Left renal pelvis (tissue), 4 donors: ENCODE measurements at regions not wholly inside any gene's neighbourhood (a gene's known extent, or its start where the extent isn't known, plus 50 kb on each side); places are given as distances from the start of the nearest gene placed in this dataset.
"Not testable (repeated sequence)": the region's sequence is repeated elsewhere in the genome, so short reads cannot be mapped to it uniquely, and the experiment has no call there.

ENCODE experiments used
- DNase-seq, 4 donors: peaks; one replicate each; pipeline ENCODE4 v3.0.0-alpha.2; 2013; ENCODE audit warnings: low read depth in 4 of 4, low spot score in 3 of 4

DNA sequence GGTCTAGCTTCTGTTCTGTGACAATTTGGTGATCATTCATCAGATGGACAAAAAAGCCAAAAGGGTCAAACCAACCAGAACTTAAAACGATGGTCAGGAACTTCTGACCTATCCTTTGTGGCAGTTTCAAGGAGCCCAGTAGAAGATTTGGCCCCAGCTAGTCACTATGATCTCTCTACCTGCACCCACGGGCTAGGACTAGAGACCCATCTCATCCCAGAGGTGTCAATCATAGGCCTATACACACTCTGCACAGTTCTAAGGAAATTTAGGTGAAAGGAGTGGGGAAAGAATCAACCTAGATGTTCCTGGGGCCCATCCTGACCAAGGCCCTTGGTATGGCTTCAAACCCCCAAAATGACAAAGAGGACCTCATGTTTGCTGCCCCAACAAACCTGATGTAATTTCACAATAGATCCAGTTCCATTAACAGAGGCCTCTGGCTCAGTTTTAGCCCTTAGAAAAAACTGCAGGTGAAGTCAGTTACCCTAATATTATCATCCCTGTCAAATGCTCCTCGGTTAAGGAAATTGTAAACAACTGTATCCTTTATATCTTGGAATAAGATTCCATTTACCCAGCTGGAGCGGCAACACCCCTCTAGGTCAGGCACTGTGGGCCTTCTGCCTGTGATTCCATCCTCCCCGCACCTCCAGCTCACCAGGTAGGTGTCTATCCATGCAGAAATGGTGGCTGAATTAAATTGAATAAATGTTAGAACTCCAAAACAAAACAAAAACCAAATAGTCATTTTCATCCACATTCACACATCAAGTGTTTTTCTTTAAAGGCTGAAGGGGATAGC, 138.7 kb downstream of the ENC1 start:
- DNase-seq = no peak

DNA sequence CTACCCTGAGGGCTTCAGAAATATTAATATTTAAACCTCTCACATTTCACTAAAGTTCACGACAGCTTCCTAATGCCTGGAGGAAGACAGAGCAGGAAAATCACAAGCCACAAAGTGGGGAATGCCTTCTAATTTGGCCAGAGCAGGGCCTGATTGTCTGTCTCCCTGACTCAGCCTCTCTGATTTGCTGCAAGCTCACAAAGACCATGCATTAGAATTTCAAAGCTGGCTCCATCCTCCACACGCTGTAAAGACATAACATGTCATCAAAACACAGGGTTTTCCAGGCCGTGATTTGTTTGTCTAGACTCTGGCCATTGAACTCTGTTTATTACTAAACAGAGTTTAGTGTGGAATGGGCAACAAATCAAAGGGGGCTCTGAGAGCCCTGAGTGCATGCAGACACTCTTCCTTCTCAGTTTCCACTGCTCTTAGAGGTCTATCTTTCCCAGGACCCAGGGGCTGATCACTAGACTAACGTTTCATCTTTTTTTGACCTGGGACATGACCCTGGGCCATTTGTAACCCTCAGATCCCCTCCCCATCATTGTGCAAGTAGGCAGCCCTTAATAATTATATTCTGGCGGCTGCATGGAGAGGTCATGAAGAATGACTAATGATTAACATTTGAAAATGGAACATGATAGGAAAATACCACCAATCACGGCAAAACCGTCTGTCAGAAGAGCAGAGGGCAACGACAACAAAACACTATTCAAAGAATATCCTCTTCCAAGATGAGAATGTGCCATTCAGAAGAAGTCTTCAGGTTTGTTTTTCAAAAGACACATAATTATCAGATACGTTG, 140.2 kb downstream of the ENC1 start:
- DNase-seq = no peak

DNA sequence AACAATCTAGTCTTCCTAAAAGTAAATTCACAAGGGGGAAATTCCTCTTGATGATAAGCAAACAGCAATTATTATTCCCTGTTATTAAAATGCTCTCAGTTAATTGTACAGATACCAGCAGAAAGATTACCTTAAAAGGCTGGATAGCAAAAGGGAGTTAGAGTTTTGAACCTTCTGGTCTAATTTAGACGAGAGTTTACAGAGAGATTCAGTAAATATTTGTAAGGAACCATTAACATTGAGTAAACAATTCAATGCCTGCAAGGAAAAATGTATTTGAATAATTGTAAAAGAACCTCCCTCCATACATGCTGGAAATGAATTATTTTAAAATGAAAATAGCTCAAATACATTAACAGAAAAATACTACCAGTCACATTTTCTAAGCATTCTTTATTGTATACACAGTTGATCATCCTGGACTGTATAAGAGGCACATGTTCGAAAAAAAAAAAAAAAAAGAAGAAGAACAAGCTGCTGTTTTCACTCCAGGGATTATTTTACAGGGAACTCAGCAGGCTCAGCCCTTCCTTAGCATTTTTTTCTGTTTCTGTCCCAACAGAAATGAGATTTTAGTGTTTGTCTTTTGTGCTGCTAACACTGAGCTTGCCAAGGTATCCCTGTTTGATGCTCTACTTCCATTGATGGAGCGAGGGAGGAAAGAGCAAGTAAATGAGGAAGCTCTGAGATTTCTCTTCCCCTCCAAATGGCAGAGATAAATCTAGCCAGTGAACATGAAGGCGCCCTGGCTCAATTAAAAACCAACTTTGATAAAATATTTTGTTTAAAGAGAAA, 141.1 kb downstream of the ENC1 start:
- no peak for DNase-seq

DNA sequence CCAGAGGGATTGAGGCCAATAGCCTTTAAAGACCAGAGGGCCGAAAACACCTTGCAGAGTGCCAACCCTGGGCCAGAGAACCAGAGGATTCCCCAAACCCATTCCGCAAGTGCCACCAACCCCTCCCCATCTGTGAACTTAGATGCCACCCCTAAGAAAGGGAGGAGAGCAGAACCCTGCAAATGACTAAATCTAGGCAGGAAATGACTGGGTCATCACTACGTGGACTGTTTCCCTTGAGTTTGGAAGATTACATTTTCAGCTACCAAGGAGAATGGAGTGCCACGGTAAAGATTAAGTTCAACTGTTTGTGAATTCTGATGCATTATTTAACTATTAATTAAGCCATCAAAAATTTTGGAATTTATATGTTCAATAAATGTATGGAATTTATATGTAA, 142.8 kb downstream of the ENC1 start:
- no peak for DNase-seq

DNA sequence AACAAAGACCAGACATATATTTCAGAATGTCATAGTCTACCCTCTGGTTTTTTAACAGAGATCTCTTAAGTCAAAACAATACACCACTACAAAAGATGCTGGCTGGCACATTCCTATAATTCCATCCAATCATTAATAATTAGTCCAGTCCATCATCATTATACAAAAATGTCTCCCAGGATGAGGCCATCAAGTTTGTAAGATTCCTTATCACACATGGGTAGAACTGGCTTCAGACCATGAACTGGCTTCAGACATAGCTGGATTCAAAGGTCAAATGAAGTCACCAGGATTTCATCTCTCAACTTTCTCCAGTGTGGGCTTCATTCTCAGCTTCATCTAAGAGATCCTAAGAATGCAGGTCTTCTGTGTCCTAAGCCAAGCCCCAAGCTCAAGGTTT, 147.1 kb downstream of the ENC1 start:
- DNase-seq = no peak

DNA sequence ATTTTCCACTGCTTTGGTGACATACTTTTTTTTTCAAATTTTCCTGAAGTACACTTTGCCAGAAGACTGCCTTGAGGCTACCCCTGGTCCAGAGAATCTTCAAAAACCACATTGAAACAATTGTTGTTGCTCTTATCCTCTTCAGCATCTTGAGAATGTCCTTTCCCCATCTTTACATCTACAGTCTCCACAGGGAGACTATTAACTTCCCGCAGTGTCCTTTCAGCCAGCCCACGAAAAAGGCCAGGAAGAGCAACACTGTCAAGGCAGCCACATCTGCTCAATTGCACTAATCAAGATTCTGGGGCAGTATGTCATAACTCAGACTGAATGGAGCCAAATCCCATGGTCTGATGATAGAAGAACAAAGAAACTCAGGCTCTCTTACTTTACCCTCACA, 148.3 kb downstream of the ENC1 start:
- no peak for DNase-seq

DNA sequence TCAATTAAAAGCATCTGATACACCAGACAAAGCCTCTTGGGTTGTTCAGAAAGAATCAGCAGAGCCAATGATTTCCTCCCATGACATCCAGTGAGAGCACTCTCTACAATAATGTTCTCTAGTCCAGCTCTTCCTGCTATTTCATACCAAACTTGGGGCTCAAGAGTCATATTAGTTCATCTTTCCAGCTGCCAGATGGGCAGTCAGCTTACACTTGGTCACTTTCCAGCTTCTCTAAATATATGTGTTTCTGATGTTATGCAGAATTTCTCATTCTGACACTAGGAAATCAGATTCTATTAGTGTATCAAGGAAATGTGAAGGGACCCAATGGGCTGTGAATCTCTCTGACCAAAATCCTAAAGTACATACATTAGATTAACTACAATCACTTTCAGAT, 148.9 kb downstream of the ENC1 start:
- DNase-seq = no peak

DNA sequence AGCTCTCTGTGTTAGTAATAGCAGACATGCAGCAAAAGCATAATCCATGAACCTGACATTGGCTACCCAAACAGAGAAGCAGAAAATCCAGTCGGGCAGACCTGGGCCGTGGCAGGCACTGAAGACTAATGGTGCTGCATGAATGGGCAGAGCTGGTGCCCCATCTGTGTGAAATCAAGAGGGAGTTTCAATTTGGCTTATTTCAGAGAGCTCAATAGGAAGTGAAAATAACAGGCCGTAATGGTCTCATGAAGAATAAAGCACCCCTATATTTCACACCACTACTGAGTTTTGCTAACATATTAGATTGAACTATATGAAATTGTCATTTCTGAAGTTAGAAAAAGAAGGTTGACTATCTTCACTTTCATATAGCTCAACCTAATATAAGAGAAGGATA, 149.7 kb downstream of the ENC1 start:
- no peak for DNase-seq

DNA sequence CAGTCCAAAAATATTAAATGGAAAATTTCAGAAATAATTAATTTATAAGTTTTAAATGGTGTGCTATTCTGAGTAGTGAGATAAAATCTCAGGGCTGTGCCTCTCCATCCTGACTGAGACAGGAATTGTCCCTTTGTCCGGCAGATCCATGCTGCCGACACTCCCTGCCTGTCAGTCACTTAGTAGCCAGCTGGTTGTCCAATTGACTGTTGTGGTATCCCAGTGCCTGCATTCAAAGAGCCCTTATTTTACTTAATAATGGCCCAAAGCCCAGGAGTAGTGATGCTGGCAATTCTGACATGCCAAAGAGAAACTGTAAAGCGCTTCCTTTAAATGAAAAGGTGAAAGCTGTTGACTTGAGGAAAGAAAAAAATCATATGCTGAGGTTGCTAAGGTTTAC, 157.5 kb downstream of the ENC1 start:
- no peak for DNase-seq

DNA sequence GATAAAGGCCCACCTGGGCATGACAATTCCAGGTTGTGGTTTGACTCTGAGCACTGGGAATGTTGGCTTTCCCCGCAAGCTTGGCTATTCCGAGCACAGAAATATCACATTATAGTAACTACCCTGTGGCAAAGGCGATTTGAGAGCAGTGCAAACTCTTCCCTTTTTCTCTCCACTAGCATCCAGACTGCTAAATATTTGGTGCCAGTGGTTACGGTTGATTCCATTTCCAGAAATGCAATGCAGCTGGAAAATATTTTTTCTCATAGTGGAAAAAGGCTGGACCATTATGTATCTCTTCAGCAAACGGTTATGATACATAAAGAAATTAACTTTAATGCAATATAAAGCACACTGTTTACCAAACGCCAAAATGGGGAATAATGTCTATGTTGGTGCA, 158.0 kb downstream of the ENC1 start:
- DNase-seq = no peak

DNA sequence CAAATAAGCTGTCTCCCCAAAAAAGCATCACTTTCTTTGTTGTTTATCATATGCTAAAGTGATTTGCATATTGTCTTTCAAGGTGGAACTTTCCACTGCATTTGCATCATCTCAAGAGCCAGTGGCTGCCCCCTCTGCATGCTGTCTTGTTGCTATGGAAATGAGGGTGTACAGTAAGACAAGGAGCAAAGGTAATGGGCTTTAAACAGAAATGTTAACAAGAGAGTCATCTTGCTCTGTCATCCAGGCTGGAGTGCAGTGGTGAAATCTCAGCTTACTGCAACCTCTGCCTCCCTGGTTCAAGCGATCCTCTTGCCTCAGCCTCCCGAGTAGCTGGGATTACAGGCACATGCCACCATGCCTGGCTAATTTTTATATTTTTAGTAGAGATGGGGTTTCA, 159.2 kb downstream of the ENC1 start:
- DNase-seq = not testable (repeated sequence)

DNA sequence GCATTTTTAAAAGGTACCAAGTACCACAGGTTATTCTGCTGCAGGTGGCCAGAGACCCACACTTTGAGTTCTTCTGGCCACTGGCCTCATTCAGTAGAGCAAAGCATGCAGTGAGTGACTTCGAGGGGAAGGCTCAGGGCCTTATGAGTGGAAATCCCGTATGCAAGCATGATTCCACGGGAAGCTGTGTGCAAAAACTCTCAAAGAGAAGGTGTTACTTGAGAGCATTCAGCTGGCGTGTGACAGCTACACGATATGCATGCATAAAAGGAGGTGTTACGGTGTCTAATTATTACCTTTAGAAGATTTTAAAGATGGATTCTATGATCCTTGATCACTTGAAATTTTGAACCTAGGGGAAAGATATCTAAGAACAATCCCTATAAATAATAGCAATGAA, 160.3 kb downstream of the ENC1 start:
- DNase-seq = no peak

DNA sequence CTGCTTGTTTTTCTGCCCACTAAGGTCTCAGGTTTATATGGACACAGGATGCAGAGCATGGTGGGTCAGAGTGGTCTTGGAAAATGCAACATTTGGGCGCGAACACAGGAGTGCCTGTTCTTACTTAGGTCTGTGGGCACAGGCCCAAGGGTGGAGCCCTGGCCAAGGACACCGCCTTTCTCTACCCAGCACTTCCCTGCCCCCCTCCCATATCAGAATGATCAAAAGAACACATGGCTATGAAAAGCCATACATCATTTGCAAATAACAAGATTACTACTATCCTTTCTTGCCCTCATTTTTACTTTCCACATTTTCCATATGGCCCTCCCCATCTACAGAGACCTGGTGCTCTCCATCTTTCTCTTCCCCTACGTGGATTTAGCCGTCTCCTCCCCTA, 162.2 kb downstream of the ENC1 start:
- no peak for DNase-seq

DNA sequence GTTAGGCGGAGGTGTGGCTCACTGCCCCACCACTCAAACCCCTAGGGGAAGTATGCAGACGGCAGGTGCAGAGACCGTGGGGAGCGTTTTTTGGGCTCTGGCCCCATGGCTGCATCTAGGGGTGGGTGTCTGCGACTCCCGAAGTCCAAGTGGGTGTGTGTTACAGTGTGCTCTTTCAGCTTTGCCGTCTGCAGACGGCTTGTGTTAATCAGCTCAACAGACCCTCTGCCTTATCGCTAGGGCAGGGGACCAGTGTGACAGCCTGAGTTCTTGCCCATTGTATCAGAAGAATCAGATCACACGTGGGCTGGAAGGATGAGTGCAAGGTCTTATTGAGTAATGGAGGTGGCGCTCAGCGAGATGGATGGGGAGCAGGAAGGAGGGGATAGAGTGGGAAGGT, 162.8 kb downstream of the ENC1 start:
- no peak for DNase-seq

DNA sequence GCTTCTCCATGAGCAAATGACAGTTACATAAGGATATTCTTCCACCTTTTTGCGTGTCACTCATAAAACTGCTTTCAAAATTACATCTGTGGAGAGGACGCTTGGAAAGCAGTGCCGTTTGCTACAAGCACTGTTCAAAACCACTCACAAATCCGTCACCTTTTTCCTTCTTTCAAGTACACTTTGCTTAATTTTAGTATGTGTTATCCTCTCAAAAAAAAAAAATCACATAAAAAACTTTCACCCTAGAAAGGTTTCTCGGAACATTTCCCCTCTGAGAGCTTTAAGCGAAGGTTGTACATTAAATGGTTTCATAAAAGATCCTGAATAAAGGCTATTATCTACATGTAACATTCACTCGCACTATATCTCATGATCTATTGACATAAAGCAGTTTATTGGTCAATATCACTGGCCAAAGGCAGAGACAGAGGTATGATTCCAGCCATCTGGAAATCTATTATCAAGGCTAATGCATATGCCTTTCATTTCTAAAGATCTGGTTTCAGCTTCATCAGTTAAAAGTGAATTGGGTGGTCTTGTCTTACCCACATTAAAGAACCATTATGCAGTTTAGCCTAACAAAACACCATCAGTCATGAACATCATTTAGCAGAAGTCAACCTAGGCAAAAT, 163.6 kb downstream of the ENC1 start:
- DNase-seq = no peak

DNA sequence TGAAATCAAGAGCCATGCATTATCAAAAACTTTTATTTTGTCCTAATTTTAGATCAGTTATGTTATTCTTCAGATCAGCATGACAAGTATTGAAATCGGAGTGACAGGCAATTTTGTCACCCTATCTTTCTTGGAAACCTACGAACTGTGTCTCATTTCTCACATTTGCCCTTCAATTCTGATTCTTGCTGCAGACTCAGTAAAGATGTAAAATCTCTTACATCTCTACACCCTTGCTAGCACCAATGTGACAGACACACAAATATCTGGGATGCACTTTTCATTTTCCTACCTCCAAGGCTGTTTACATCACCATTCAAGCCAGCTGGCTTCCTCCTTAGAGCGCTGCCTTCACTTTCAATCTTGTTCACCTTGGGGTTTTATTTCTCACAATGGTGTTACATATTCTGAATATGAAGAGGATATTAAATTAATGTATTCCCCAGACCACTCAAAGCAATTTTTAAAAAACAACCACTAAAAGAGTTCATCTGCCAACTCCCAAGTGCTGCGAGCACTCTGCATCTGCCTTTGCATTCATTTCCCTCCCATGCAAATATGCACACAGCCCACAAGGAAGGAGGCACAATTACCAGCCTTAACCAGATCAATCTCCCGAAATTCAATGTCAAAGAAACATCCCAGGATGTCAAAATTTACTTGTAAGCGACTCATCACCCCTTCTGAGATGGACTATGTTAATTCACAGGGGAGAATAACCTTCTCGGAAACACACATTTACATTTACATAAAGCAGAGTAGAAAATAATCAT, 164.3 kb downstream of the ENC1 start:
- no peak for DNase-seq

DNA sequence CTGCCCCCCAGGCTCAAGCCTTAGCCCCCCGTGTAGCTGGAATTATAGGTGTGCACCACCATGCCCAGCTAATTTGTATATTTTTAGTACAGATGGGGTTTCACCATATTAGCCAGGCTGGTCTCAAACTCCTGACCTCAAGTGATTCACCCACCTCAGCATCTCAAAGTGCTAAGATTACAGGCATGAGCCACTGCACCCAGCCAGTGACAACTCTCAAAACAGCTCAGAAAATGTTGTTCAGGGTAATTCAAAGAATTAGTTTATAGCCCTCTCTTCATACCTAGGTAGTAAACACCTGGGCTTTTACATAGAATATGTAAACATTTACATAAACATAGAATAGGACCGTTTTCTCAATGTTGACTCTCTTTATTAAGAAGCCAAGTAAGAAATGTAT, 168.7 kb downstream of the ENC1 start:
- no peak for DNase-seq

DNA sequence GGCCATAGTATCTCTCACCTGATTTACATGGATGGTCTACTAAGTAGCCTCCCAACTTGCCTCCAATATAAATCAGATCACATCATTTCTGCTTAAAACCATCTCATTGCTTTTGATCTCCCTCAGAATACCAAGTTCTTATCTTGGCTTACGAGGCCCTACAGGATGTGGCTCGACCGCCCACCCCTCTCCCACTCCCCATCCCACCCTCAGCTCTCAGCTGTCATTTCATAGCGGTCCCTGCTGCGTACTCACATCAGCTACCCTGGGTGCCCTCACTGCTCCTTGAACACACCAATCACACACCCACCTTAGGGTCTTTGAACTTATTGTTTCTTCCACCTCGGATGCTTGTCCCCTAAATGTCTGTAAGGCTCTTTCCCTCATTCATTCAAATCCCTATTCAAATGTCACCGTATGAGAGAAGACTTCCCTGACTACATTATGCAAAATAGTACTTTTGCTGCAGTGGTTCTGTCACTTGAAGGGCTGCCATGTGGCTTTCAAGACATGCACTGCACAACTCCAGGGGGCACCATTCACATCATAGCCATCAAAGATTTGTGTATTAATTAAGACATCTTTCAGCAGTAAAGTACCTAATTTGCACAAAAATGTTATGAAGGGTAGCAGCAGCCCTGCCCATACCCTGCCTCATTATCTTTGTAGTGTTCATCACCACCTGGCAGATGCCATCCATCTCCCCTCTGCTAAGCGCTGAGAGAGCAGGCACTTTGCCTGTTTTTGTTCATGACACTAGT, 171.1 kb downstream of the ENC1 start:
- DNase-seq = no peak

DNA sequence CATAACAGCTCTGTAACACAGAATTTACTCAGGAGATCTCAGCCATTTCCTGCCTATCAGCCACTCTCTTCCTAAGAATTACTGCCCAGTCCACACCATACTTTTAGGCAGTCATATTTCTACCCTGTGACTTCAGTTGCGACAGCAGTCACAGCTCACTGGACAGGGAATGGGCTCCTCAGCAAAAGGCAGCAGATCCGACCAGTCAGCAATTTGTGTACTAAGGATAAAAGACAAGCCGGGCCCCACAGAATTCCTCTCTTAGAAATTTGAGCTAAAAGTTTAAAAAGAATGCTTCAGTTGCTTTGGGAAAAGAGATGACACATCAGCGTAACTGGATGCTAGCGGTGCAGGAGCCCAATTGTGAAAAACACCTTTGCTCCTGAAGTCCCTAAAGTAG, 172.1 kb downstream of the ENC1 start:
- no peak for DNase-seq
